ENCODE measurements at regions not wholly inside any gene's neighbourhood (a gene's known extent, or its start where the extent isn't known, plus 50 kb on each side); places are given as distances from the start of the nearest gene placed in this dataset.

DNA sequence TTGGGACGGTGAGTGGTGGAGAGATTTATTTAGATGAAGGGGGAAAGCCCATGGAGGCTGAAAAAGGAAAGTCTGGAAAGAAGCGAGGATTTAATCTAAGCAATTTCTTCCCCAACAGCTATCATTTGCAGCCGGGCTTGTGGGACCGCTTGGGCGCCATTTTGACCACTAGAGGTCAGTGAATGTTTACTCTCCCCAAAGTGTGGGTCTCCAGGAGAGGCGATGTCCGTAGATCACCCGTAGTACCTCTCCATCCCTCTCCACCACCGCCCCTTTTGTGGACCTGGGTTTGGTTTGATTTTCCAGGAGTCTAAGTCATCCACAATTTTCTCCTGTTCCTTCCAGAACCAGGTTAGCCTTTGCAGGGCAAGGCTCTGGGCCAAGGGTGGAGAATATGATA lies 91.2 kb upstream of the PARP11 start:
- H3K4me3 Mint-ChIP-seq: no peak overlapping the region
- H3K4me1 Mint-ChIP-seq (ENCODE audit: low read depth): peaks cover 20% of the 10 kb centered on the region
- TF ChIP-seq, protein P1, sequence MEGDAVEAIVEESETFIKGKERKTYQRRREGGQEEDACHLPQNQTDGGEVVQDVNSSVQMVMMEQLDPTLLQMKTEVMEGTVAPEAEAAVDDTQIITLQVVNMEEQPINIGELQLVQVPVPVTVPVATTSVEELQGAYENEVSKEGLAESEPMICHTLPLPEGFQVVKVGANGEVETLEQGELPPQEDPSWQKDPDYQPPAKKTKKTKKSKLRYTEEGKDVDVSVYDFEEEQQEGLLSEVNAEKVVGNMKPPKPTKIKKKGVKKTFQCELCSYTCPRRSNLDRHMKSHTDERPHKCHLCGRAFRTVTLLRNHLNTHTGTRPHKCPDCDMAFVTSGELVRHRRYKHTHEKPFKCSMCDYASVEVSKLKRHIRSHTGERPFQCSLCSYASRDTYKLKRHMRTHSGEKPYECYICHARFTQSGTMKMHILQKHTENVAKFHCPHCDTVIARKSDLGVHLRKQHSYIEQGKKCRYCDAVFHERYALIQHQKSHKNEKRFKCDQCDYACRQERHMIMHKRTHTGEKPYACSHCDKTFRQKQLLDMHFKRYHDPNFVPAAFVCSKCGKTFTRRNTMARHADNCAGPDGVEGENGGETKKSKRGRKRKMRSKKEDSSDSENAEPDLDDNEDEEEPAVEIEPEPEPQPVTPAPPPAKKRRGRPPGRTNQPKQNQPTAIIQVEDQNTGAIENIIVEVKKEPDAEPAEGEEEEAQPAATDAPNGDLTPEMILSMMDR (IDR thresholded peaks at IDR 0.05): no peak
- no peaks in the 10 kb centered on the region for H3K9me3 Mint-ChIP-seq
- intact Hi-C loops (cut with micrococcal nuclease): loop anchor here (10.0 kb wide), 1 partner anchor 80 kb away; no protein-coding TSS in a partner anchor
- ChIA-PET POLR2A (no interaction called here), CTCF (interaction anchor here (1.0 to 4.9 kb wide), 13 partner anchors 11 to 312 kb away, joined by 3 to 77 read pairs (median 7); no protein-coding TSS in a partner anchor)
- no peak overlapping the region for H3K27ac Mint-ChIP-seq
- no peaks in the 10 kb centered on the region for H3K36me3 Mint-ChIP-seq (ENCODE audit: low read depth)
- no peaks in the 10 kb centered on the region for H3K27me3 Mint-ChIP-seq
- DNase-seq (peak; percentile 50), ATAC-seq (no peak)

DNA sequence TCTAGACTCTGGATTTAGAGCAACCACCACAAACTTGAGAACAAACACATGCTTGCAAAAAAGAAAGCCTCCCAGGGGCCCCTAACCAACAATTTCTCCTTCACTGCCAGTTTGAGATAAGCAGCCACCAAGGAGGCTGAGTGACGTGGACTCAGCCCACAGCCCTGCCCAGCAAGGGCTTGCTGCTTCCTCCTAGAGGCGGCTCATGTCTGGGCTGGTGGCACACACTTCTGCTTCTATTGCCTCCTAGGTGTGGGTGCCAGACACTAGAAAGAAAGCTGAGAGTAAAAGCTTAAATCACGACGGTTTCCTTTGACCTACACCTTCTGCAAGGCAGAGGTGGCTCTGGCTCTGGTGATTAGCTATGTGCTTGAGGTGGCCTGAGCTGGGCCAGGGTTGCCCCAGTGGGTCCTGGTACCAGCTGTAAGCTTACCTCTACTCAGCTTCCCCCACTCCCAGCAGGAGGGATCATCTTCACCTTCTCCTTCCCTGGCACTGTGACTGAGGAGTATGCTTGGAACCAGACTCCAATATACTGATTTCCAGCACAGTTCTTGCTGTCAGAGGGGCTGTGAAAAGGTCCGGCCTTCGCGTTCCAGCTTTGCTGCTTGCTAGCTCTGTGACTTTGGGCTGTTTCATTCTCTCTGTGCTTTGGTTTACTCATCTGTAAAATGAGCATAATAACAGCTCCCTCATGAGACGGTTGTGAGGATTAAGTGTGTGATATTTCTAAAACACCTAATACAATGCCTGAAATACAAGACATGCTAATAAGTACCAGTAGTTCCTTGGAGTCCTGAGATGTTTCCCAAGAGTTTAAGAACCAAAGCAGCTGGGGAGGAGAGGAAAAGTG lies 89.7 kb upstream of the PARP11 start:
- intact Hi-C loops (cut with micrococcal nuclease): loop anchor here (10.0 kb wide), 1 partner anchor 78 kb away; no protein-coding TSS in a partner anchor
- H3K4me1 Mint-ChIP-seq (ENCODE audit: low read depth): peaks cover 20% of the 10 kb centered on the region
- H3K27me3 Mint-ChIP-seq: no peaks in the 10 kb centered on the region
- peak overlapping the region; percentile 64 for H3K27ac Mint-ChIP-seq
- H3K9me3 Mint-ChIP-seq: no peaks in the 10 kb centered on the region
- no peaks in the 10 kb centered on the region for H3K36me3 Mint-ChIP-seq (ENCODE audit: low read depth)
- ChIA-PET CTCF (interaction anchor here (0.6 to 4.9 kb wide), 27 partner anchors 8 to 314 kb away, joined by 3 to 77 read pairs (median 5); no protein-coding TSS in a partner anchor), POLR2A (interaction anchor here (0.7 to 2.2 kb wide), 9 partner anchors 9 to 314 kb away, joined by 3 to 10 read pairs (median 3); no protein-coding TSS in a partner anchor)
- peak; percentile 97 for ATAC-seq
- peak; percentile 79 for DNase-seq
- H3K4me3 Mint-ChIP-seq: no peak overlapping the region
- TF ChIP-seq, protein P1 (IDR thresholded peaks at IDR 0.05): peak; percentile 28

DNA sequence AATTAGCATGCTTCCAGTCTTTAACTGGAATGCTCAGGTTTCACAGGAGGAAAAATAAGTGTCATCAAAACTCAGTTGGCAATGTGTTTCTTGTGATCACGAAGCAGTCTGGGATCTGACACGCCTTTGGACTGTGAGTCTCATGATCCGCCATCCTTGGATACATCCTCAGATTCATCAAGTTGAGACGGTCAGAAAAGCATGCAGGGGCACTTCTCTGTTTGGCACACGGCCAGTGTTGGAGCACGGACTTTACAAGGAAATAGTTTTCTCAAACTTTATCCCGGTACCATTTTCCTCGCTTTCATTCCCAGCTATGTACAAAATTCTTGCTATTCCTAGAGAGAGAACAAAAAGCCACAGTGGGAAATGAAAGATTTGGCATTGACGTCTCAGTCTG lies 88.4 kb upstream of the PARP11 start:
- Mint-ChIP-seq H3K27ac (peak overlapping the region; percentile 64), H3K4me1 (ENCODE audit: low read depth) (peaks cover 20% of the 10 kb centered on the region), H3K9me3 (no peaks in the 10 kb centered on the region), H3K36me3 (ENCODE audit: low read depth) (no peaks in the 10 kb centered on the region), H3K27me3 (no peaks in the 10 kb centered on the region), H3K4me3 (no peak overlapping the region)
- DNase-seq: no peak
- CTCF ChIA-PET: interaction anchor here (0.8 to 4.9 kb wide), 11 partner anchors 12 to 315 kb away, joined by 3 to 77 read pairs (median 4); no protein-coding TSS in a partner anchor
- ATAC-seq: no peak
- POLR2A ChIA-PET: interaction anchor here (0.7 to 2.2 kb wide), 5 partner anchors 11 to 79 kb away, joined by 3 to 10 read pairs (median 4); no protein-coding TSS in a partner anchor
- TF ChIP-seq, protein P1 (IDR thresholded peaks at IDR 0.05): no peak
- intact Hi-C loops (cut with micrococcal nuclease): loop anchor here (10.0 kb wide), 1 partner anchor 77 kb away; no protein-coding TSS in a partner anchor

DNA sequence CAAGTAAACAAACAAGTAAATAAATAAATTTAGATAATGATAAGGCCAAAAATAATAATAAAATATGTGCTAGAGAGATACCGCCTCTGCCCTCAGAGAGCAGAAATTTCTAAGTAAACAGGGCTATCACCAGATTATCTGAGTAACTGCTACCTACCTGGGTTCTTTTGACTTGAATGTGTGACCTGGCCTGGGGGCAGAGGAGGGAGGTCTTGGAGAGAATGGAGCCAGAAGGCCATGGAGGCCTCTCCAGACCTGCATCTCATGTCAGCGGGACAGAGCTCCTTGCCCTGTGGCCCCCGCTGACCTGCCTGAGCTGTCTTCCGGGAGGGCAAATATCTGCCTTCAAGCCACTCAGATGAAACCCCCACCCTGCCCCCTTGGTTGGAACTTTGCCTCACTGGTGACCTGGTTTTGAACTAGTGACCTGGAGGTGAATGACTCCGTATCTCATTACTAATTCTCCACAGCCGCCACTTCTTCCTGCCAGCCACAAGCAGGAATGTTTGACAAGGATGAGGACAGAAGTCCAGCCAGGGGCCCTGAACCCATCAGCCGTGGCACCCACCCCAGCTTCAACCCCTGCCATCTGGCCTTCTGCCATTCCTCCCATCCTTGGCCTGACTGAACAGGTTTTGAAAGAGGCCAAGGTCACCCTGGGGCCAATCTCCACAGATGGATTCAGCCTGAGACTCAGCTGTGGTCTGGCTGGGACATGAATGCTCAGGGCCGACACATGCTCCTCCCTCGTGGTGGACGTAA lies 86.8 kb upstream of the PARP11 start:
- H3K36me3 Mint-ChIP-seq (ENCODE audit: low read depth): no peaks in the 10 kb centered on the region
- no peak overlapping the region for H3K27ac Mint-ChIP-seq
- H3K9me3 Mint-ChIP-seq: no peaks in the 10 kb centered on the region
- intact Hi-C loops (cut with micrococcal nuclease): loop anchor here (10.0 kb wide), 1 partner anchor 75 kb away; no protein-coding TSS in a partner anchor
- POLR2A ChIA-PET: no interaction called here
- DNase-seq (no peak), ATAC-seq (no peak)
- CTCF ChIA-PET: interaction anchor here (2.4 to 4.9 kb wide), 2 partner anchors 10 to 75 kb away, joined by 7 to 77 read pairs; no protein-coding TSS in a partner anchor
- peaks cover 20% of the 10 kb centered on the region for H3K4me1 Mint-ChIP-seq (ENCODE audit: low read depth)
- no peak overlapping the region for H3K4me3 Mint-ChIP-seq
- H3K27me3 Mint-ChIP-seq: no peaks in the 10 kb centered on the region
- TF ChIP-seq, protein P1 (IDR thresholded peaks at IDR 0.05): no peak

Data from activated CD8-positive, alpha-beta T cell treated with anti-CD3 and anti-CD28 coated beads for 36 hours (primary cell).